WTC11 (cell line): ENCODE measurements at regions not wholly inside any gene's neighbourhood (a gene's known extent, or its start where the extent isn't known, plus 50 kb on each side); places are given as distances from the start of the nearest gene placed in this dataset.

Experiments used
- ATAC-seq: fragments of 200-7000 bp; cut with Tn5 transposase; 2 replicates; pipeline ENCODE4 v1.10.0; 2021; ENCODE audit warnings: mild to moderate bottlenecking, moderate library complexity
- CTCF ChIA-PET: fragments of 300-600 bp; sonication (Branson Sonifier 250); formaldehyde crosslinking; loops from one replicate; lab custom pipeline; 2021; ENCODE audit warnings: antibody characterized with exemption; lab: Charles Lee
- POLR2A ChIA-PET: fragments of 350-600 bp; sonication (Branson Sonifier 250); formaldehyde crosslinking; loops from one replicate; lab custom pipeline; 2021; ENCODE audit warnings: antibody characterized with exemption; lab: Charles Lee
- DNase-seq: peaks from one replicate; pipeline ENCODE4 v3.0.0; 2021; ENCODE audit warnings: low spot score
- H3K27ac Mint-ChIP-seq: 2 replicates; pipeline ENCODE4 v1.8.0; 2021; ENCODE audit warnings: mixed read lengths
- H3K27me3 Mint-ChIP-seq: 2 replicates; pipeline ENCODE4 v1.8.0; 2021; ENCODE audit warnings: low read depth, mild to moderate bottlenecking, moderate library complexity, mixed read lengths
- H3K36me3 Mint-ChIP-seq: 2 replicates; pipeline ENCODE4 v1.8.0; 2021; ENCODE audit warnings: mixed read lengths
- H3K4me1 Mint-ChIP-seq: 2 replicates; pipeline ENCODE4 v1.8.0; 2022; ENCODE audit warnings: mixed read lengths
- H3K4me3 Mint-ChIP-seq: 2 replicates; pipeline ENCODE4 v1.8.0; 2021; ENCODE audit warnings: mild to moderate bottlenecking, moderate library complexity, mixed read lengths
- H3K9me3 Mint-ChIP-seq: 2 replicates; pipeline ENCODE4 v1.8.0; 2021; ENCODE audit warnings: mixed read lengths
- AR ChIP-seq: fragments of 250-450 bp; sonication (Bioruptor Pico); IDR thresholded peaks from 2 replicates; pipeline ENCODE4 v1.9.0; 2021; ENCODE audit warnings: mild to moderate bottlenecking
- ARID4B ChIP-seq: sonication (generic); formaldehyde crosslinking; IDR thresholded peaks from 2 replicates; pipeline ENCODE4 v1.8.0; 2023; ENCODE audit warnings: missing genetic modification reagents, mild to moderate bottlenecking, borderline replicate concordance
- ESRRA ChIP-seq: sonication (generic); formaldehyde crosslinking; IDR thresholded peaks from 2 replicates; pipeline ENCODE4 v1.8.1; 2022; ENCODE audit warnings: mild to moderate bottlenecking, missing genetic modification reagents, borderline replicate concordance
- PRRX2 ChIP-seq: fragments of 250-450 bp; sonication (Bioruptor Pico); IDR thresholded peaks from 2 replicates; pipeline ENCODE4 v1.8.0; 2021; ENCODE audit warnings: mild to moderate bottlenecking
- SOX15 ChIP-seq: fragments of 250-450 bp; sonication (Bioruptor Pico); IDR thresholded peaks from 2 replicates; pipeline ENCODE4 v1.9.0; 2021; ENCODE audit warnings: mild to moderate bottlenecking
- ZBTB21 ChIP-seq: sonication (generic); formaldehyde crosslinking; IDR thresholded peaks from 2 replicates; pipeline ENCODE4 v1.8.1; 2023; ENCODE audit warnings: mild to moderate bottlenecking, missing genetic modification reagents, borderline replicate concordance
- ZBTB43 ChIP-seq: sonication (generic); formaldehyde crosslinking; IDR thresholded peaks from 2 replicates; pipeline ENCODE4 v1.8.1; 2023; ENCODE audit warnings: mild to moderate bottlenecking, missing genetic modification reagents
- ZNF263 ChIP-seq: sonication (generic); formaldehyde crosslinking; IDR thresholded peaks from 2 replicates; pipeline ENCODE4 v1.8.1; 2022; ENCODE audit warnings: low read depth, mild to moderate bottlenecking, moderate library complexity, missing genetic modification reagents

GRCh38 chr2:103667335-103667884 is 905.6 kb downstream of the TMEM182 start (continued):
- TF ChIP-seq ESRRA (CRISPR knock-in tag) (no peak), ZNF263 (CRISPR knock-in tag) (no peak), PRRX2 (CRISPR knock-in tag) (no peak), ARID4B (CRISPR knock-in tag) (no peak), ZBTB21 (CRISPR knock-in tag) (no peak), ZBTB43 (CRISPR knock-in tag) (no peak), SOX15 (CRISPR knock-in tag) (no peak)

GRCh38 chr2:103669531-103669930 is 907.7 kb downstream of the TMEM182 start:
- H3K36me3 Mint-ChIP-seq, result no peaks in the 10 kb centered on the region
- CTCF ChIA-PET, result no interaction called here
- no peak overlapping the region for H3K4me3 Mint-ChIP-seq
- ATAC-seq (no peak), DNase-seq (no peak)
- H3K4me1 Mint-ChIP-seq, result peaks cover 9% of the 10 kb centered on the region
- TF ChIP-seq AR (CRISPR knock-in tag), result no peak
- POLR2A ChIA-PET, result no interaction called here
- H3K27ac Mint-ChIP-seq, result no peak overlapping the region
- no peaks in the 10 kb centered on the region for H3K27me3 Mint-ChIP-seq
- no peaks in the 10 kb centered on the region for H3K9me3 Mint-ChIP-seq
